A549 (cell line): ENCODE measurements at regions not wholly inside any gene's neighbourhood (a gene's known extent, or its start where the extent isn't known, plus 50 kb on each side); places are given as distances from the start of the nearest gene placed in this dataset.

Experiments
- ATAC-seq, 2 experiments: fragments of 200-7000 bp in 1 of 2; fragments of >200 bp in 1 of 2; cut with Nextera tagmentation in 1 of 2; cut with Tn5 transposase in 1 of 2; 3 replicates each; pipeline versions ENCODE4 v1.8.0 to v1.9.1; 2018 to 2020; ENCODE audit warnings: mild to moderate bottlenecking in 1 of 2, moderate library complexity in 1 of 2
- CTCF ChIA-PET: fragments of 300-600 bp; sonication (Branson Sonifier 250); formaldehyde crosslinking; extraction: SDS; loops from one replicate; lab custom pipeline; 2021; ENCODE audit warnings: antibody characterized with exemption, inconsistent platforms; lab: Yijun Ruan, JAX
- POLR2A ChIA-PET: fragments of 350-600 bp; formaldehyde crosslinking; extraction: SDS; loops from one replicate; lab custom pipeline; 2021; ENCODE audit warnings: antibody characterized with exemption, inconsistent platforms; lab: Yijun Ruan, JAX
- DNase-seq, 2 experiments: peaks; one replicate each; pipeline versions ENCODE4 v3.0.0 to v3.0.0-alpha.2; 2011 to 2016; ENCODE audit warnings: low read depth in 1 of 2, low spot score in 1 of 2
- FAIRE-seq: peaks from 2 replicates; lab custom pipeline; 2011; peaks lifted over from hg19 to GRCh38; lab: Jason Lieb, UNC
- H3K27ac ChIP-seq, 2 experiments: fragments of >200 bp; sonication (Bioruptor Twin); formaldehyde crosslinking; 3 replicates each; pipeline ENCODE4 v1.5.1; 2016 to 2017
- H3K4me1 ChIP-seq: fragments of >200 bp; sonication (Bioruptor Twin); formaldehyde crosslinking; 3 replicates; pipeline ENCODE4 v1.6.1; 2016
- H3K4me2 ChIP-seq: fragments of >200 bp; sonication (Bioruptor Twin); formaldehyde crosslinking; 3 replicates; pipeline ENCODE4 v1.6.1; 2016
- H3K4me3 ChIP-seq: fragments of >200 bp; sonication (Bioruptor Twin); formaldehyde crosslinking; 3 replicates; pipeline ENCODE4 v1.5.1; 2016
- H3K9me3 ChIP-seq: fragments of >200 bp; sonication (Bioruptor Twin); formaldehyde crosslinking; 3 replicates; pipeline ENCODE4 v1.6.1; 2016
- BHLHE40 ChIP-seq: IDR thresholded peaks from 2 replicates; pipeline ENCODE4 v1.6.1; 2012; ENCODE audit warnings: low read depth, low read length, inconsistent platforms
- CBX2 ChIP-seq: fragments of 200-600 bp; sonication (generic); IDR thresholded peaks from 2 replicates; pipeline ENCODE4 v1.6.1; 2016; ENCODE audit warnings: low read depth, mild to moderate bottlenecking, borderline replicate concordance
- CHD4 ChIP-seq: fragments of 200-600 bp; sonication (generic); IDR thresholded peaks from 2 replicates; pipeline ENCODE4 v1.6.1; 2016; ENCODE audit warnings: antibody characterized with exemption, mild to moderate bottlenecking, borderline replicate concordance
- EHF ChIP-seq: fragments of 250-450 bp; sonication (Bioruptor Pico); IDR thresholded peaks from 2 replicates; pipeline ENCODE4 v1.5.0; 2020; ENCODE audit warnings: mild to moderate bottlenecking
- EHMT2 ChIP-seq: fragments of 200-600 bp; sonication (generic); IDR thresholded peaks from 2 replicates; pipeline ENCODE4 v1.6.1; 2016; ENCODE audit warnings: antibody characterized with exemption, low read depth, mild to moderate bottlenecking, moderate library complexity
- EP300 ChIP-seq, 2 experiments: fragments of >200 bp; sonication (Bioruptor Twin); formaldehyde crosslinking; IDR thresholded peaks; 2 replicates in 1 of 2; 3 replicates in 1 of 2; pipeline ENCODE4 v1.6.1; 2016 to 2017
- HOXB13 ChIP-seq: fragments of 250-450 bp; sonication (Bioruptor Pico); IDR thresholded peaks from 2 replicates; pipeline ENCODE4 v1.5.0; 2020; ENCODE audit warnings: low read depth, mild to moderate bottlenecking, moderate library complexity
- JUN ChIP-seq, 2 experiments: fragments of >200 bp; sonication (Bioruptor Twin); formaldehyde crosslinking; IDR thresholded peaks; 2 replicates in 1 of 2; 3 replicates in 1 of 2; pipeline ENCODE4 v1.6.1; 2016 to 2017
- JUNB ChIP-seq: fragments of >200 bp; sonication (Bioruptor Twin); formaldehyde crosslinking; IDR thresholded peaks from 2 replicates; pipeline ENCODE4 v1.6.1; 2016
- KDM1A ChIP-seq: fragments of 200-600 bp; sonication (generic); IDR thresholded peaks from 2 replicates; pipeline ENCODE4 v1.6.1; 2016; ENCODE audit warnings: low read depth, mild to moderate bottlenecking
- KDM5A ChIP-seq: fragments of 200-600 bp; sonication (generic); IDR thresholded peaks from 2 replicates; pipeline ENCODE4 v1.6.1; 2016; ENCODE audit warnings: antibody characterized with exemption, mild to moderate bottlenecking
- MAZ ChIP-seq: fragments of 150-350 bp; IDR thresholded peaks from 2 replicates; pipeline ENCODE4 v1.6.1; 2014; ENCODE audit warnings: antibody characterized with exemption, low read depth, low read length, borderline replicate concordance
- NPAS2 ChIP-seq: fragments of 250-450 bp; sonication (Bioruptor Pico); IDR thresholded peaks from 2 replicates; pipeline ENCODE4 v1.8.0; 2022; ENCODE audit warnings: mild to moderate bottlenecking, moderate library complexity, borderline replicate concordance
- PHF8 ChIP-seq: fragments of 200-600 bp; sonication (generic); IDR thresholded peaks from 2 replicates; pipeline ENCODE4 v1.6.1; 2016; ENCODE audit warnings: low read depth, mild to moderate bottlenecking, antibody characterized with exemption, moderate library complexity, borderline replicate concordance
- RAD21 ChIP-seq, 2 experiments: fragments of >200 bp in 1 of 2; sonication (Bioruptor Twin) in 1 of 2; formaldehyde crosslinking in 1 of 2; IDR thresholded peaks in 1 of 2; conservative IDR thresholded peaks in 1 of 2; 2 replicates in 1 of 2; 3 replicates in 1 of 2; pipeline ENCODE4 v1.6.1; 2012 to 2018; ENCODE audit warnings: inconsistent platforms in 1 of 2
- RFX5 ChIP-seq: fragments of 450-650 bp; IDR thresholded peaks from 2 replicates; pipeline ENCODE4 v1.7.1; 2014; ENCODE audit warnings: antibody characterized with exemption, mild to moderate bottlenecking, moderate library complexity
- RNF2 ChIP-seq: fragments of 200-600 bp; sonication (generic); IDR thresholded peaks from 2 replicates; pipeline ENCODE4 v1.6.1; 2016; ENCODE audit warnings: low read depth, mild to moderate bottlenecking, antibody characterized with exemption, moderate library complexity, borderline replicate concordance
- TP53 ChIP-seq: fragments of 250-450 bp; sonication (Bioruptor Pico); IDR thresholded peaks from 2 replicates; pipeline ENCODE4 v1.5.0; 2021; ENCODE audit warnings: mild to moderate bottlenecking, moderate library complexity
- whole genome bisulfite sequencing: methylation state at CpG from one replicate; pipeline ENCODE4 v1.1.6; 2017; ENCODE audit errors: missing lambda C conversion rate; 5-methylcytosine and 5-hydroxymethylcytosine counted together
- TF ChIP-seq, protein P1 (sequence below): fragments of >200 bp; sonication (Bioruptor Twin); formaldehyde crosslinking; IDR thresholded peaks from 3 replicates; pipeline ENCODE4 v1.6.1; 2016
- TF ChIP-seq, protein P2 (sequence below): fragments of 250-450 bp; sonication (Bioruptor Pico); IDR thresholded peaks from 2 replicates; pipeline ENCODE4 v1.5.0; 2021; ENCODE audit warnings: mild to moderate bottlenecking, moderate library complexity, borderline replicate concordance
- TF ChIP-seq, protein P3 (sequence below): fragments of >200 bp; sonication (Bioruptor Twin); formaldehyde crosslinking; IDR thresholded peaks from 3 replicates; pipeline ENCODE4 v1.5.1; 2016
- TF ChIP-seq, protein P4 (sequence below): fragments of >200 bp; sonication (Bioruptor Twin); formaldehyde crosslinking; IDR thresholded peaks from 2 replicates; pipeline ENCODE4 v1.6.1; 2016
- TF ChIP-seq, protein P5 (sequence below): fragments of 150-350 bp; IDR thresholded peaks from 2 replicates; pipeline ENCODE4 v1.6.1; 2014; ENCODE audit warnings: low read depth, mild to moderate bottlenecking, low read length
- TF ChIP-seq, protein P6 (sequence below): IDR thresholded peaks from 2 replicates; pipeline ENCODE4 v1.6.1; 2012; ENCODE audit warnings: low read depth, borderline replicate concordance

DNA sequence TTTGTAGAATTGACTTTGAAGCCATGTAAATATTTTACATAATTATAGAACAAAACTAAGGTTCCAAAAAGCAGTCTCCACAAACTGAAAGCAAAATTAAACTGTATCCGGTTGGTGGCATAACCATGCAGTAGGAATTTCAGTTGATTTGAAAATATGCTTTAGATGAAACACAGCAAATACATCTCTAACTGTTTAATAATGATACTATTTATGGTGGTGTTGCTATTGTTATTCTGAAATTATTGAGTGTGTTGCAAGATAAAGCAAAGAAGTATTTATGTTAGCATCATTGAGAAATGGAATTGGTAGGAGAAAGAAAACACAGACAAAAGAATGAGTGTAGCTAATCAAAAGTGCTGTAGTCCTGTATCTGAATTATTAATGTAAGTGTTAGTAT is 73.8 kb upstream of the MTHFD1L start:
- FAIRE-seq: no peak
- WGBS: 78% methylated on average over 1 of the region's 1 CpG
- no peak overlapping the region for H3K27ac ChIP-seq
- ATAC-seq: no peak
- no peak overlapping the region for H3K4me2 ChIP-seq
- H3K4me1 ChIP-seq: no peaks in the 10 kb centered on the region
- ChIA-PET POLR2A (no interaction called here), CTCF (no interaction called here)
- TF ChIP-seq TP53 (CRISPR knock-in tag) (no peak), RAD21 (conservative IDR thresholded peaks at IDR 0.05 in 1 of 2, IDR thresholded peaks at IDR 0.05 in 1 of 2) (no peak), BHLHE40 (no peak), RNF2 (no peak), CBX2 (no peak), EHF (CRISPR knock-in tag) (no peak), HOXB13 (no peak), EP300 (IDR thresholded peaks at IDR 0.05) (no peak), JUNB (no peak)
- TF ChIP-seq, protein P1, sequence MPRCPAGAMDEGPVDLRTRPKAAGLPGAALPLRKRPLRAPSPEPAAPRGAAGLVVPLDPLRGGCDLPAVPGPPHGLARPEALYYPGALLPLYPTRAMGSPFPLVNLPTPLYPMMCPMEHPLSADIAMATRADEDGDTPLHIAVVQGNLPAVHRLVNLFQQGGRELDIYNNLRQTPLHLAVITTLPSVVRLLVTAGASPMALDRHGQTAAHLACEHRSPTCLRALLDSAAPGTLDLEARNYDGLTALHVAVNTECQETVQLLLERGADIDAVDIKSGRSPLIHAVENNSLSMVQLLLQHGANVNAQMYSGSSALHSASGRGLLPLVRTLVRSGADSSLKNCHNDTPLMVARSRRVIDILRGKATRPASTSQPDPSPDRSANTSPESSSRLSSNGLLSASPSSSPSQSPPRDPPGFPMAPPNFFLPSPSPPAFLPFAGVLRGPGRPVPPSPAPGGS: no peak
- TF ChIP-seq, protein P2, sequence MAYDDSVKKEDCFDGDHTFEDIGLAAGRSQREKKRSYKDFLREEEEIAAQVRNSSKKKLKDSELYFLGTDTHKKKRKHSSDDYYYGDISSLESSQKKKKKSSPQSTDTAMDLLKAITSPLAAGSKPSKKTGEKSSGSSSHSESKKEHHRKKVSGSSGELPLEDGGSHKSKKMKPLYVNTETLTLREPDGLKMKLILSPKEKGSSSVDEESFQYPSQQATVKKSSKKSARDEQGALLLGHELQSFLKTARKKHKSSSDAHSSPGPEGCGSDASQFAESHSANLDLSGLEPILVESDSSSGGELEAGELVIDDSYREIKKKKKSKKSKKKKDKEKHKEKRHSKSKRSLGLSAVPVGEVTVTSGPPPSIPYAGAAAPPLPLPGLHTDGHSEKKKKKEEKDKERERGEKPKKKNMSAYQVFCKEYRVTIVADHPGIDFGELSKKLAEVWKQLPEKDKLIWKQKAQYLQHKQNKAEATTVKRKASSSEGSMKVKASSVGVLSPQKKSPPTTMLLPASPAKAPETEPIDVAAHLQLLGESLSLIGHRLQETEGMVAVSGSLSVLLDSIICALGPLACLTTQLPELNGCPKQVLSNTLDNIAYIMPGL (CRISPR knock-in tag): no peak
- TF ChIP-seq, protein P3, sequence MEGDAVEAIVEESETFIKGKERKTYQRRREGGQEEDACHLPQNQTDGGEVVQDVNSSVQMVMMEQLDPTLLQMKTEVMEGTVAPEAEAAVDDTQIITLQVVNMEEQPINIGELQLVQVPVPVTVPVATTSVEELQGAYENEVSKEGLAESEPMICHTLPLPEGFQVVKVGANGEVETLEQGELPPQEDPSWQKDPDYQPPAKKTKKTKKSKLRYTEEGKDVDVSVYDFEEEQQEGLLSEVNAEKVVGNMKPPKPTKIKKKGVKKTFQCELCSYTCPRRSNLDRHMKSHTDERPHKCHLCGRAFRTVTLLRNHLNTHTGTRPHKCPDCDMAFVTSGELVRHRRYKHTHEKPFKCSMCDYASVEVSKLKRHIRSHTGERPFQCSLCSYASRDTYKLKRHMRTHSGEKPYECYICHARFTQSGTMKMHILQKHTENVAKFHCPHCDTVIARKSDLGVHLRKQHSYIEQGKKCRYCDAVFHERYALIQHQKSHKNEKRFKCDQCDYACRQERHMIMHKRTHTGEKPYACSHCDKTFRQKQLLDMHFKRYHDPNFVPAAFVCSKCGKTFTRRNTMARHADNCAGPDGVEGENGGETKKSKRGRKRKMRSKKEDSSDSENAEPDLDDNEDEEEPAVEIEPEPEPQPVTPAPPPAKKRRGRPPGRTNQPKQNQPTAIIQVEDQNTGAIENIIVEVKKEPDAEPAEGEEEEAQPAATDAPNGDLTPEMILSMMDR: no peak
- TF ChIP-seq, all 56 proteins: peak for 0
- Histone ChIP-seq H3K4me3 (no peak overlapping the region), H3K9me3 (no peaks in the 10 kb centered on the region)
- no peak for DNase-seq

DNA sequence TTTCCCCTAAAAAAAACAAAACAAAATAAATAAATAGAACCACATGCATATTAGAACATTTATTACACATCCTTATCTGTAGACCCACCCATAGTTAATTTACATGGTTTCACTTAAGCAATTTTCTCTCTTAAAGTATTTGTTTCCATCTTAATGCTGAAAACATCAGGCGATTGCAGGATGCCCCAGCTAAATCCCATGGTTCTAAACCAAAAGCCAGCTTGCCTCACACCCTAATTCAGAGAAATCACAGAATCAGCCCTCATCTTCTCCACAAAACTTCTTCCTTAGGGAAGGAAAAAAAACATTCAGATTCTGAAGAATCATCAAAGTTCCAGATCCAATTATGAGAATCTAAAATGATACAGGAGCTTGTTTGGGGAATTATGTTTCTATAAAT is 67.6 kb upstream of the MTHFD1L start:
- TF ChIP-seq, protein P2 (CRISPR knock-in tag): no peak
- no peak for TF ChIP-seq KDM1A
- no peak for TF ChIP-seq RFX5
- TF ChIP-seq, protein P4, sequence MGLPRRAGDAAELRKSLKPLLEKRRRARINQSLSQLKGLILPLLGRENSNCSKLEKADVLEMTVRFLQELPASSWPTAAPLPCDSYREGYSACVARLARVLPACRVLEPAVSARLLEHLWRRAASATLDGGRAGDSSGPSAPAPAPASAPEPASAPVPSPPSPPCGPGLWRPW: no peak
- TF ChIP-seq JUN (IDR thresholded peaks at IDR 0.05): no peak
- no peak for TF ChIP-seq KDM5A
- TF ChIP-seq MAZ: no peak
- TF ChIP-seq, protein P5, sequence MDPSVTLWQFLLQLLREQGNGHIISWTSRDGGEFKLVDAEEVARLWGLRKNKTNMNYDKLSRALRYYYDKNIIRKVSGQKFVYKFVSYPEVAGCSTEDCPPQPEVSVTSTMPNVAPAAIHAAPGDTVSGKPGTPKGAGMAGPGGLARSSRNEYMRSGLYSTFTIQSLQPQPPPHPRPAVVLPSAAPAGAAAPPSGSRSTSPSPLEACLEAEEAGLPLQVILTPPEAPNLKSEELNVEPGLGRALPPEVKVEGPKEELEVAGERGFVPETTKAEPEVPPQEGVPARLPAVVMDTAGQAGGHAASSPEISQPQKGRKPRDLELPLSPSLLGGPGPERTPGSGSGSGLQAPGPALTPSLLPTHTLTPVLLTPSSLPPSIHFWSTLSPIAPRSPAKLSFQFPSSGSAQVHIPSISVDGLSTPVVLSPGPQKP: no peak
- no peak for TF ChIP-seq PHF8
- TF ChIP-seq CBX2: no peak
- TF ChIP-seq, protein P6, sequence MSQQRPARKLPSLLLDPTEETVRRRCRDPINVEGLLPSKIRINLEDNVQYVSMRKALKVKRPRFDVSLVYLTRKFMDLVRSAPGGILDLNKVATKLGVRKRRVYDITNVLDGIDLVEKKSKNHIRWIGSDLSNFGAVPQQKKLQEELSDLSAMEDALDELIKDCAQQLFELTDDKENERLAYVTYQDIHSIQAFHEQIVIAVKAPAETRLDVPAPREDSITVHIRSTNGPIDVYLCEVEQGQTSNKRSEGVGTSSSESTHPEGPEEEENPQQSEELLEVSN: no peak
- no peak for TF ChIP-seq CHD4
- TF ChIP-seq NPAS2 (CRISPR knock-in tag): no peak
- TF ChIP-seq JUNB: no peak
- TF ChIP-seq RAD21 (conservative IDR thresholded peaks at IDR 0.05 in 1 of 2, IDR thresholded peaks at IDR 0.05 in 1 of 2): no peak
- no peak for TF ChIP-seq EHMT2
- FAIRE-seq: no peak
- DNase-seq: no peak
- CTCF ChIA-PET: interaction anchor here (0.7 to 1.6 kb wide), 3 partner anchors 20 to 1255 kb away, joined by 3 to 8 read pairs (median 3); no protein-coding TSS in a partner anchor
- H3K4me3 ChIP-seq: no peak overlapping the region
- no peak overlapping the region for H3K4me2 ChIP-seq
- POLR2A ChIA-PET: no interaction called here
- WGBS: 55% methylated on average over 1 of the region's 1 CpG
- no peaks in the 10 kb centered on the region for H3K9me3 ChIP-seq
- no peak overlapping the region for H3K27ac ChIP-seq
- H3K4me1 ChIP-seq: no peaks in the 10 kb centered on the region
- no peak for ATAC-seq
